Testis (tissue), 2 donors: ENCODE measurements at regions not wholly inside any gene's neighbourhood (a gene's known extent, or its start where the extent isn't known, plus 50 kb on each side); places are given as distances from the start of the nearest gene placed in this dataset.

Source experiments
- DNase-seq: peaks from one replicate; pipeline ENCODE4 v3.0.0-alpha.2; 2019
- H3K27ac ChIP-seq, 2 donors: fragments of 200-600 bp; sonication (generic); one replicate each; pipeline ENCODE4 v1.5.1; 2019
- H3K27me3 ChIP-seq: fragments of 200-600 bp; sonication (generic); one replicate; pipeline ENCODE4 v1.5.1; 2019
- H3K36me3 ChIP-seq: fragments of 200-600 bp; sonication (generic); one replicate; pipeline ENCODE4 v1.5.1; 2017; ENCODE audit warnings: low read depth; ENCODE audit errors: missing control alignments
- H3K4me1 ChIP-seq: fragments of 200-600 bp; sonication (generic); one replicate; pipeline ENCODE4 v1.5.1; 2019
- H3K4me3 ChIP-seq, 2 donors: fragments of 200-600 bp; sonication (generic); one replicate each; pipeline ENCODE4 v1.5.1; 2017 to 2019
- H3K9me3 ChIP-seq: fragments of 200-600 bp; sonication (generic); one replicate; pipeline ENCODE4 v1.5.1; 2017
- CTCF ChIP-seq, 3 experiments: fragments of 450-650 bp in 2 of 3; fragments of 200-600 bp in 1 of 3; sonication (generic) in 1 of 3; IDR thresholded peaks; one replicate each; pipeline ENCODE4 v1.5.1; 2016 to 2019; ENCODE audit warnings: antibody characterized with exemption in 3 of 3, mild to moderate bottlenecking in 2 of 3, moderate library complexity in 1 of 3
- POLR2A ChIP-seq: fragments of 450-650 bp; IDR thresholded peaks from one replicate; pipeline ENCODE4 v1.6.1; 2017; ENCODE audit warnings: antibody characterized with exemption, mild to moderate bottlenecking, moderate library complexity
- WGBS, 2 donors: methylation state at CpG; one replicate each; pipeline ENCODE4 v1.1.5; 2018; 5-methylcytosine and 5-hydroxymethylcytosine counted together
- intact Hi-C: fragments of 100-400 bp; cut with DNase I; formaldehyde crosslinking; loops from one replicate; pipeline ENCODE4 v1.15.1; 2023; ENCODE audit warnings: low total_unique reads

DNA sequence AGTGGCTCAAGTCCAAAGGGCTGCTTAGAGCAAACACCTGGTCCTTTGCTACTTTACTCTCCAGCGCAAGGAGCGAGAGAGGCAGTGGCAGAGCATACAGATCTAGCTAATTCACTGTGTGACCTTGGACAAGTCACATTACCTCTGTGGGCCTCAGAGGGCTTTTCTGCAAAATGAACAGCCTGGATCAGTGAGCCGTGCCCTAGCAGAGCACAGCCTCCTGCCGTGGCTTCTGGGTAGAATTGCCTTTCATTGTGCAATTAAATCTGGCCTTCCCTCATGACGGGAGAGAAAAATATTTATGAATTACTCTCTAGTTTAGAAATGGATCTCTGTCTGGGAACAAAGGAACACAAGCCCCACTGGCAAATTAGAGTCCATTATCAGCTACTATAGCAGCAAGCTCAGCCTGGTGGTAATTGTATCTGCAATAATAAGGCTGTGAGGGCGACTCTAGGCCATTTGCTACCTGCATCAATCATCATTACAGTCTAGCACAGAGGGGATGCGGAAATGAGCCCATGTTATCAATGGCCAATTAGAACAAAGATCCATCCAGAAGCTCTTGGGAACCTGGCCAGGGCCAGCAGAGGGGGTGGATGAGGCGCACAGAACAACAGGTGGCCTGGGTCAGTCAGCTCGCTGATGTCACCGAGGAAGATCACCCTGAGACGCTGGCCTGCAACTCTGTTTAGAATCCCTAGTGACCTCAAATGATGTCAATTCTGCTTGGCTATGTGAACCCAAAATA is 114.2 kb upstream of the LY86 start:
- no peak for DNase-seq
- Histone ChIP-seq H3K4me1 (no peaks in the 10 kb centered on the region), H3K9me3 (no peaks in the 10 kb centered on the region), H3K27ac (no peak overlapping the region), H3K36me3 (no peaks in the 10 kb centered on the region), H3K27me3 (no peaks in the 10 kb centered on the region), H3K4me3 (no peak overlapping the region)
- TF ChIP-seq POLR2A (no peak), CTCF (IDR thresholded peaks at IDR 0.05) (no peak)
- intact Hi-C loops, result no loop called here
- WGBS, 2 donors, result 57 to 70% methylated on average over 11 of the region's 11 CpGs

GRCh38 chr6:6479785-6480184 is 108.7 kb upstream of the LY86 start:
- no peaks in the 10 kb centered on the region for H3K4me1 ChIP-seq
- H3K27me3 ChIP-seq, result no peaks in the 10 kb centered on the region
- no peak for TF ChIP-seq CTCF (IDR thresholded peaks at IDR 0.05)
- no peak for TF ChIP-seq POLR2A
- H3K9me3 ChIP-seq, result no peaks in the 10 kb centered on the region
- no peak for DNase-seq
- no peak overlapping the region for H3K27ac ChIP-seq
- no peak overlapping the region for H3K4me3 ChIP-seq
- intact Hi-C loops, result no loop called here
- H3K36me3 ChIP-seq, result no peaks in the 10 kb centered on the region
- 71 to 77% methylated on average over 6 of the region's 6 CpGs for WGBS, 2 donors

DNA sequence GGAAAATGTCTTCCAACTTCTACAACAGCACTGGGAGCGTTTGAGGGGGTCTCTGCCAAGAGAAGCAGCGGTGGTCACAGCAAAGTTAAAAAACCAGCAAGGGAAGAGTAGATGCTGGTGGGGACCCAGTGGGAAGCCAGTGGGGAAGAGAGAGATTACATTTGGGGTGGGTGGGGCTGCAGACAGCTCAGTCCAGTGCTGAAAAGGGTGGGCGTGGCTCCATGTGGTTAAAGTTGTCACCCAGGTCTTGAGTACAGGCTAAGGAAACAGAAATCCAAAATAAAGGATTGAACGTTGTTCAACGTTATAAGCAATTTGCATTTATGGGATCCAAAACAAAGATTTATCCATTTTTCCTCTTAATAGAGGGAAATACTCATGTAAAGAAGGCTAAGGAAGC is 106.3 kb upstream of the LY86 start:
- TF ChIP-seq CTCF (IDR thresholded peaks at IDR 0.05) (no peak), POLR2A (no peak)
- intact Hi-C loops, result no loop called here
- no peaks in the 10 kb centered on the region for H3K9me3 ChIP-seq
- H3K27ac ChIP-seq, result no peak overlapping the region
- H3K27me3 ChIP-seq, result no peaks in the 10 kb centered on the region
- no peaks in the 10 kb centered on the region for H3K36me3 ChIP-seq
- 84 to 92% methylated on average over 5 of the region's 5 CpGs for whole genome bisulfite sequencing, 2 donors
- DNase-seq, result no peak
- no peaks in the 10 kb centered on the region for H3K4me1 ChIP-seq
- no peak overlapping the region for H3K4me3 ChIP-seq

GRCh38 chr6:6483168-6483567 is 105.4 kb upstream of the LY86 start:
- 91 to 97% methylated on average over 2 of the region's 2 CpGs for WGBS, 2 donors

More at GRCh38 chr6:6483168-6483567, 105.4 kb upstream of the LY86 start:
- H3K27ac ChIP-seq, result no peak overlapping the region
- H3K9me3 ChIP-seq, result no peaks in the 10 kb centered on the region
- intact Hi-C loops, result no loop called here
- H3K36me3 ChIP-seq, result no peaks in the 10 kb centered on the region
- no peaks in the 10 kb centered on the region for H3K4me1 ChIP-seq
- no peak for DNase-seq
- H3K4me3 ChIP-seq, result no peak overlapping the region
- H3K27me3 ChIP-seq, result no peaks in the 10 kb centered on the region
- TF ChIP-seq POLR2A, result no peak
- no peak for TF ChIP-seq CTCF (IDR thresholded peaks at IDR 0.05)
